A549 (cell line): ENCODE measurements at regions not wholly inside any gene's neighbourhood (a gene's known extent, or its start where the extent isn't known, plus 50 kb on each side); places are given as distances from the start of the nearest gene placed in this dataset.

Experiments
- ATAC-seq, 2 experiments: fragments of 200-7000 bp in 1 of 2; fragments of >200 bp in 1 of 2; cut with Nextera tagmentation in 1 of 2; cut with Tn5 transposase in 1 of 2; 3 replicates each; pipeline versions ENCODE4 v1.8.0 to v1.9.1; 2018 to 2020; ENCODE audit warnings: mild to moderate bottlenecking in 1 of 2, moderate library complexity in 1 of 2
- CTCF ChIA-PET: fragments of 300-600 bp; sonication (Branson Sonifier 250); formaldehyde crosslinking; extraction: SDS; loops from one replicate; lab custom pipeline; 2021; ENCODE audit warnings: antibody characterized with exemption, inconsistent platforms; lab: Yijun Ruan, JAX
- POLR2A ChIA-PET: fragments of 350-600 bp; formaldehyde crosslinking; extraction: SDS; loops from one replicate; lab custom pipeline; 2021; ENCODE audit warnings: antibody characterized with exemption, inconsistent platforms; lab: Yijun Ruan, JAX
- DNase-seq, 2 experiments: peaks; one replicate each; pipeline versions ENCODE4 v3.0.0 to v3.0.0-alpha.2; 2011 to 2016; ENCODE audit warnings: low read depth in 1 of 2, low spot score in 1 of 2
- FAIRE-seq: peaks from 2 replicates; lab custom pipeline; 2011; peaks lifted over from hg19 to GRCh38; lab: Jason Lieb, UNC
- H3K27ac ChIP-seq, 2 experiments: fragments of >200 bp; sonication (Bioruptor Twin); formaldehyde crosslinking; 3 replicates each; pipeline ENCODE4 v1.5.1; 2016 to 2017
- H3K4me1 ChIP-seq: fragments of >200 bp; sonication (Bioruptor Twin); formaldehyde crosslinking; 3 replicates; pipeline ENCODE4 v1.6.1; 2016
- H3K4me2 ChIP-seq: fragments of >200 bp; sonication (Bioruptor Twin); formaldehyde crosslinking; 3 replicates; pipeline ENCODE4 v1.6.1; 2016
- H3K4me3 ChIP-seq: fragments of >200 bp; sonication (Bioruptor Twin); formaldehyde crosslinking; 3 replicates; pipeline ENCODE4 v1.5.1; 2016
- H3K9me3 ChIP-seq: fragments of >200 bp; sonication (Bioruptor Twin); formaldehyde crosslinking; 3 replicates; pipeline ENCODE4 v1.6.1; 2016
- BHLHE40 ChIP-seq: IDR thresholded peaks from 2 replicates; pipeline ENCODE4 v1.6.1; 2012; ENCODE audit warnings: low read depth, low read length, inconsistent platforms
- CTCF ChIP-seq: fragments of >200 bp; sonication (Bioruptor Twin); formaldehyde crosslinking; IDR thresholded peaks from 3 replicates; pipeline ENCODE4 v1.5.1; 2016
- EHF ChIP-seq: fragments of 250-450 bp; sonication (Bioruptor Pico); IDR thresholded peaks from 2 replicates; pipeline ENCODE4 v1.5.0; 2020; ENCODE audit warnings: mild to moderate bottlenecking
- EHMT2 ChIP-seq: fragments of 200-600 bp; sonication (generic); IDR thresholded peaks from 2 replicates; pipeline ENCODE4 v1.6.1; 2016; ENCODE audit warnings: antibody characterized with exemption, low read depth, mild to moderate bottlenecking, moderate library complexity
- GATA3 ChIP-seq: IDR thresholded peaks from 2 replicates; pipeline ENCODE4 v1.6.1; 2012; ENCODE audit warnings: borderline replicate concordance
- HEYL ChIP-seq: fragments of 250-450 bp; sonication (Bioruptor Pico); IDR thresholded peaks from 2 replicates; pipeline ENCODE4 v1.8.0; 2021; ENCODE audit warnings: mild to moderate bottlenecking, moderate library complexity
- HOXA7 ChIP-seq: fragments of 250-450 bp; sonication (Bioruptor Pico); IDR thresholded peaks from 2 replicates; pipeline ENCODE4 v1.5.0; 2020; ENCODE audit warnings: mild to moderate bottlenecking, moderate library complexity
- JUNB ChIP-seq: fragments of >200 bp; sonication (Bioruptor Twin); formaldehyde crosslinking; IDR thresholded peaks from 2 replicates; pipeline ENCODE4 v1.6.1; 2016
- MAFK ChIP-seq: fragments of 450-650 bp; IDR thresholded peaks from 2 replicates; pipeline ENCODE4 v1.6.1; 2014; ENCODE audit not compliant: partially characterized antibody
- NR3C1 ChIP-seq: fragments of >200 bp; sonication (Bioruptor Twin); formaldehyde crosslinking; IDR thresholded peaks from 3 replicates; pipeline ENCODE4 v1.6.1; 2017
- RARB ChIP-seq: fragments of 250-450 bp; sonication (Bioruptor Pico); IDR thresholded peaks from 2 replicates; pipeline ENCODE4 v1.8.0; 2021; ENCODE audit warnings: mild to moderate bottlenecking, moderate library complexity
- RFX5 ChIP-seq: fragments of 450-650 bp; IDR thresholded peaks from 2 replicates; pipeline ENCODE4 v1.7.1; 2014; ENCODE audit warnings: antibody characterized with exemption, mild to moderate bottlenecking, moderate library complexity
- RNF2 ChIP-seq: fragments of 200-600 bp; sonication (generic); IDR thresholded peaks from 2 replicates; pipeline ENCODE4 v1.6.1; 2016; ENCODE audit warnings: low read depth, mild to moderate bottlenecking, antibody characterized with exemption, moderate library complexity, borderline replicate concordance
- SREBF2 ChIP-seq: fragments of 450-650 bp; IDR thresholded peaks from 2 replicates; pipeline ENCODE4 v1.6.1; 2014; ENCODE audit warnings: mild to moderate bottlenecking, moderate library complexity
- WGBS: methylation state at CpG from one replicate; pipeline ENCODE4 v1.1.6; 2017; ENCODE audit errors: missing lambda C conversion rate; 5-methylcytosine and 5-hydroxymethylcytosine counted together
- TF ChIP-seq, protein P1 (sequence below): fragments of 150-350 bp; IDR thresholded peaks from 2 replicates; pipeline ENCODE4 v1.6.1; 2014; ENCODE audit warnings: low read depth, mild to moderate bottlenecking, low read length
- TF ChIP-seq, protein P2 (sequence below): fragments of 200-600 bp; sonication (generic); IDR thresholded peaks from 2 replicates; pipeline ENCODE4 v1.6.1; 2016; ENCODE audit warnings: antibody characterized with exemption, mild to moderate bottlenecking, moderate library complexity

DNA sequence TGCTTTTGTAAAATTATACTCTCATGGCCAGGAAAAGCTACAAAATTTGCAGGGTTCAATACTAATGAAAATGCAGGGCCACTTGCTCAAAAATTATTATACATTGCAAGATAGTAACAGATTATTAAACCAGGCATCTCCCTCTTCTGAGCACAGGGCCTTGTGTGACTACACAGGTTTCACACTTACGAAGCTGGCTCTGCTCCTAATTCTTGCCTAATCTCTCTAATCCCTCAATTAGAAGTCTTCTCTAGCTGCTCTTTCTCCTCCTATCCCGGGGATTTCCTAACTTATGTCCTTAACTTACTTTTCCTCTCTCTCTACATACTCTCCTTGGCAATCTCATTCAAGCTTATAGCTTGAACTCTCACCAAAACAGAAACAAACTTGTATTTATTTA, 168.3 kb downstream of the AREG start (continued):
- TF ChIP-seq CTCF (no peak), GATA3 (no peak), JUNB (no peak), SREBF2 (no peak), BHLHE40 (no peak), EHMT2 (no peak)
- TF ChIP-seq, protein P1, sequence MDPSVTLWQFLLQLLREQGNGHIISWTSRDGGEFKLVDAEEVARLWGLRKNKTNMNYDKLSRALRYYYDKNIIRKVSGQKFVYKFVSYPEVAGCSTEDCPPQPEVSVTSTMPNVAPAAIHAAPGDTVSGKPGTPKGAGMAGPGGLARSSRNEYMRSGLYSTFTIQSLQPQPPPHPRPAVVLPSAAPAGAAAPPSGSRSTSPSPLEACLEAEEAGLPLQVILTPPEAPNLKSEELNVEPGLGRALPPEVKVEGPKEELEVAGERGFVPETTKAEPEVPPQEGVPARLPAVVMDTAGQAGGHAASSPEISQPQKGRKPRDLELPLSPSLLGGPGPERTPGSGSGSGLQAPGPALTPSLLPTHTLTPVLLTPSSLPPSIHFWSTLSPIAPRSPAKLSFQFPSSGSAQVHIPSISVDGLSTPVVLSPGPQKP, result no peak

DNA sequence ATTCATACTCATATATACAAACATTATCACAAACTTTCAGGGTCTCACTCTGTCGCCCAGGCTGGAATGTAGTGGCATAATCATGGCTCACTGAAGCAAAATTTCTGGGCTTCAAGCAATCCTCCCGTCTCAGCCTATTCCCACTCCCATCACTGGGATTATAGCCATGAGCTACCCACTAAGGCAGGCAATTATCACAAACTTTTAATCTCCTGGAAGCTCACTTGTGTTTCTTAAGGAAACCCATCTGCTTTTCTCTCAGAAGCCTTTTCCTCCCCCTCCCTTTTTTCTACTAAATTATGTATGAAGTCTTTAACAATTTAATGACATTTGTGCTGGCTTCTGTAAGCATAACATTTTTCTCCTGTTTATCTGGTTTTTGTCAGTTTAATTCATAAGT, 170.5 kb downstream of the AREG start:
- no peak for FAIRE-seq
- H3K4me3 ChIP-seq, result no peak overlapping the region
- H3K9me3 ChIP-seq, result peaks cover 22% of the 10 kb centered on the region; the same call in 2 of the 3 replicates
- DNase-seq, result no peak
- H3K4me1 ChIP-seq, result peaks cover 29% of the 10 kb centered on the region
- no peak overlapping the region for H3K4me2 ChIP-seq
- CTCF ChIA-PET, result interaction anchor here (1.8 kb wide), 1 partner anchor 60 kb away, joined by 4 read pairs; no protein-coding TSS in a partner anchor
- ATAC-seq, result no peak
- POLR2A ChIA-PET, result no interaction called here
- TF ChIP-seq RARB (CRISPR knock-in tag), result no peak
- TF ChIP-seq, protein P2, sequence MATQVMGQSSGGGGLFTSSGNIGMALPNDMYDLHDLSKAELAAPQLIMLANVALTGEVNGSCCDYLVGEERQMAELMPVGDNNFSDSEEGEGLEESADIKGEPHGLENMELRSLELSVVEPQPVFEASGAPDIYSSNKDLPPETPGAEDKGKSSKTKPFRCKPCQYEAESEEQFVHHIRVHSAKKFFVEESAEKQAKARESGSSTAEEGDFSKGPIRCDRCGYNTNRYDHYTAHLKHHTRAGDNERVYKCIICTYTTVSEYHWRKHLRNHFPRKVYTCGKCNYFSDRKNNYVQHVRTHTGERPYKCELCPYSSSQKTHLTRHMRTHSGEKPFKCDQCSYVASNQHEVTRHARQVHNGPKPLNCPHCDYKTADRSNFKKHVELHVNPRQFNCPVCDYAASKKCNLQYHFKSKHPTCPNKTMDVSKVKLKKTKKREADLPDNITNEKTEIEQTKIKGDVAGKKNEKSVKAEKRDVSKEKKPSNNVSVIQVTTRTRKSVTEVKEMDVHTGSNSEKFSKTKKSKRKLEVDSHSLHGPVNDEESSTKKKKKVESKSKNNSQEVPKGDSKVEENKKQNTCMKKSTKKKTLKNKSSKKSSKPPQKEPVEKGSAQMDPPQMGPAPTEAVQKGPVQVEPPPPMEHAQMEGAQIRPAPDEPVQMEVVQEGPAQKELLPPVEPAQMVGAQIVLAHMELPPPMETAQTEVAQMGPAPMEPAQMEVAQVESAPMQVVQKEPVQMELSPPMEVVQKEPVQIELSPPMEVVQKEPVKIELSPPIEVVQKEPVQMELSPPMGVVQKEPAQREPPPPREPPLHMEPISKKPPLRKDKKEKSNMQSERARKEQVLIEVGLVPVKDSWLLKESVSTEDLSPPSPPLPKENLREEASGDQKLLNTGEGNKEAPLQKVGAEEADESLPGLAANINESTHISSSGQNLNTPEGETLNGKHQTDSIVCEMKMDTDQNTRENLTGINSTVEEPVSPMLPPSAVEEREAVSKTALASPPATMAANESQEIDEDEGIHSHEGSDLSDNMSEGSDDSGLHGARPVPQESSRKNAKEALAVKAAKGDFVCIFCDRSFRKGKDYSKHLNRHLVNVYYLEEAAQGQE, result no peak
- no peak for TF ChIP-seq MAFK
- TF ChIP-seq HEYL (CRISPR knock-in tag), result no peak
- no peak for TF ChIP-seq EHF (CRISPR knock-in tag)
- TF ChIP-seq SREBF2, result no peak
- no peak for TF ChIP-seq RFX5
- TF ChIP-seq, all 56 proteins: peak for 0
- 95% methylated on average over 2 of the region's 2 CpGs for WGBS
- peak overlapping the region in 1 of 2 experiments; percentile 24; a peak in 1 of 6 replicates for H3K27ac ChIP-seq

DNA sequence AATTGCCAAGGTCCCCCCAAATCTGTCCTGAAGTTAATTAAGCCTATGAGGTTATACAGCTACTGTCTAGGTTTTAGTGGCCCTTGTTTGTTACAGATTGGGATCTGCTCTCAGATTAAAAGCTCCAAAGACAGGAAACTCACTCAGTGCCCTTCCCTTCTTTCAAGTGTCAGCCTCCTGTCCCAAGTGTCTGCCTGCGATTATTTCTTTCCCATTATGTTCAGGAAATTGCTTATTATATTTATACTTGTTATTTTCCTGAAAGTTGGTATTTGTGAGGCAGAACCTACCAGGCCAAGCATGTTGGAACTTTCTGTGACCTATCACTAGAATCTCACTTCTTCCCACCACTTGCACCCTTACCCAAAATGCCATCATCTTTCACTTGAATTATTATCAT, 173.2 kb downstream of the AREG start:
- 42% methylated on average over 1 of the region's 1 CpG for WGBS
- Histone ChIP-seq H3K9me3 (peaks cover 22% of the 10 kb centered on the region; the same call in 2 of the 3 replicates), H3K4me1 (peaks cover 56% of the 10 kb centered on the region), H3K4me3 (no peak overlapping the region), H3K27ac (peak overlapping the region; percentile 91 to 96), H3K4me2 (peak overlapping the region; percentile 70)
- CTCF ChIA-PET, result interaction anchor here (0.8 to 1.6 kb wide), 5 partner anchors 31 to 297 kb away, joined by 3 to 6 read pairs (median 3); no protein-coding TSS in a partner anchor
- DNase-seq (no peak), ATAC-seq (no peak; a peak in 1 of 6 replicates), FAIRE-seq (no peak)
- no peak for TF ChIP-seq RNF2
- TF ChIP-seq HOXA7 (CRISPR knock-in tag), result 0 out of 2 replicates have a peak, but pooled peaks have one; percentile 26
- no peak for TF ChIP-seq NR3C1
- POLR2A ChIA-PET, result interaction anchor here (0.8 kb wide), 1 partner anchor 36 kb away, joined by 5 read pairs; no protein-coding TSS in a partner anchor
